GM12878 (cell line): ENCODE measurements at regions not wholly inside any gene's neighbourhood (a gene's known extent, or its start where the extent isn't known, plus 50 kb on each side); places are given as distances from the start of the nearest gene placed in this dataset.

ENCODE experiments used
- ATAC-seq: fragments of 200-7000 bp; cut with Tn5 transposase; 3 replicates; pipeline ENCODE4 v1.9.1; 2020; ENCODE audit warnings: mild to moderate bottlenecking, moderate library complexity
- BruUV-seq: library from RNA; stranded (reverse); fragments of 400-500 nt; replicated peaks from 2 replicates; lab custom pipeline; 2021; lab: Mats Ljungman, UMichigan
- CTCF ChIA-PET: fragments of 300-600 bp; sonication (Branson Sonifier 250); formaldehyde crosslinking; extraction: SDS; loops from one replicate; lab custom pipeline; 2021; ENCODE audit warnings: inconsistent platforms; lab: Yijun Ruan, JAX
- POLR2A ChIA-PET: fragments of 350-600 bp; formaldehyde crosslinking; extraction: SDS; loops from one replicate; lab custom pipeline; 2021; ENCODE audit warnings: inconsistent platforms; lab: Charles Lee
- RAD21 ChIA-PET: fragments of 300-600 bp; sonication (Branson Sonifier 250); formaldehyde crosslinking; loops from one replicate; lab custom pipeline; 2023; ENCODE audit warnings: antibody characterized with exemption; ENCODE audit not compliant: unreplicated experiment; lab: Charles Lee
- SMC1A ChIA-PET: fragments of 300-600 bp; sonication (Branson Sonifier 250); formaldehyde crosslinking; loops from one replicate; lab custom pipeline; 2023; ENCODE audit not compliant: unreplicated experiment, uncharacterized antibody; lab: Charles Lee
- DNase-seq: peaks from one replicate; pipeline ENCODE4 v3.0.0-alpha.2; 2011; ENCODE audit warnings: low read depth, low spot score
- FAIRE-seq: peaks from 3 replicates; lab custom pipeline; 2011; peaks lifted over from hg19 to GRCh38; lab: Jason Lieb, UNC
- H2AFZ ChIP-seq: 2 replicates; pipeline ENCODE4 v1.6.0; 2011; ENCODE audit warnings: low read depth, low read length, control low read depth; ENCODE audit not compliant: control insufficient read depth
- H3K27ac ChIP-seq: 2 replicates; pipeline ENCODE4 v1.5.1; 2011; ENCODE audit warnings: control low read depth; ENCODE audit not compliant: control insufficient read depth, insufficient read depth
- H3K27me3 ChIP-seq, 2 experiments: replicated peaks in 1 of 2; 2 replicates each; pipeline versions ENCODE4 v1.6.0 to v1.6.1; 2011; ENCODE audit warnings: low read length in 1 of 2; ENCODE audit not compliant: control insufficient read depth in 2 of 2, insufficient read depth in 2 of 2
- H3K36me3 ChIP-seq, 2 experiments: 2 replicates each; pipeline ENCODE4 v1.5.1; 2011; ENCODE audit warnings: low read length in 1 of 2; ENCODE audit not compliant: control insufficient read depth in 2 of 2, insufficient read depth in 2 of 2
- H3K4me1 ChIP-seq: 2 replicates; pipeline ENCODE4 v1.6.1; 2011; ENCODE audit warnings: mild to moderate bottlenecking, low read length, moderate library complexity, mixed read lengths; ENCODE audit not compliant: control insufficient read depth, insufficient read depth
- H3K4me2 ChIP-seq: 2 replicates; pipeline ENCODE4 v1.6.0; 2011; ENCODE audit warnings: control low read depth; ENCODE audit not compliant: control insufficient read depth, insufficient read depth
- H3K4me3 ChIP-seq: fragments of 200-600 bp; sonication (generic); 2 replicates; pipeline ENCODE4 v1.5.1; 2016
- H3K79me2 ChIP-seq: 2 replicates; pipeline ENCODE4 v1.6.0; 2011; ENCODE audit warnings: low read length; ENCODE audit not compliant: control insufficient read depth, insufficient read depth
- H3K9ac ChIP-seq: 2 replicates; pipeline ENCODE4 v1.8.0; 2011; ENCODE audit warnings: low read length, control low read depth, mixed read lengths; ENCODE audit not compliant: control insufficient read depth, insufficient read depth
- H3K9me3 ChIP-seq: replicated peaks from 3 replicates; pipeline ENCODE4 v1.5.1; 2011; ENCODE audit warnings: mild to moderate bottlenecking, low read length; ENCODE audit not compliant: control insufficient read depth, insufficient read depth
- H4K20me1 ChIP-seq: 2 replicates; pipeline ENCODE4 v1.6.0; 2011; ENCODE audit not compliant: control insufficient read depth, insufficient read depth
- ATF7 ChIP-seq: fragments of 450-650 bp; IDR thresholded peaks from 2 replicates; pipeline ENCODE4 v1.6.1; 2016; ENCODE audit warnings: low read depth, mild to moderate bottlenecking
- EED ChIP-seq: sonication (generic); IDR thresholded peaks from 2 replicates; pipeline ENCODE4 v1.6.1; 2016; ENCODE audit warnings: antibody characterized with exemption, low read depth
- MXI1 ChIP-seq: fragments of 150-350 bp; IDR thresholded peaks from 2 replicates; pipeline ENCODE4 v1.6.1; 2011; ENCODE audit warnings: low read depth, mild to moderate bottlenecking, inconsistent platforms, low read length, improper control_type of control experiment
- NFIC ChIP-seq: IDR thresholded peaks from 2 replicates; pipeline ENCODE4 v1.6.1; 2012; ENCODE audit warnings: low read depth, mild to moderate bottlenecking, inconsistent platforms, low read length, moderate library complexity
- SMAD1 ChIP-seq: fragments of 450-650 bp; IDR thresholded peaks from 2 replicates; pipeline ENCODE4 v1.6.1; 2018; ENCODE audit warnings: mild to moderate bottlenecking, low read depth; ENCODE audit not compliant: partially characterized antibody
- SRF ChIP-seq, 2 experiments: IDR thresholded peaks; 2 replicates each; pipeline ENCODE4 v1.6.1; 2011; ENCODE audit warnings: low read depth in 2 of 2, low read length in 2 of 2, mild to moderate bottlenecking in 1 of 2, moderate library complexity in 1 of 2
- STAT1 ChIP-seq: fragments of 450-650 bp; conservative IDR thresholded peaks from 2 replicates; pipeline ENCODE4 v1.6.1; 2014; ENCODE audit warnings: antibody characterized with exemption, mild to moderate bottlenecking
- TCF12 ChIP-seq: IDR thresholded peaks from 2 replicates; pipeline ENCODE4 v1.6.1; 2011; ENCODE audit warnings: low read depth, mild to moderate bottlenecking, low read length
- in situ Hi-C: fragments of 300-500 bp; cut with MboI; formaldehyde crosslinking; loops from 9 replicates; pipeline ENCODE4 v1.14.3; 2018; ENCODE audit warnings: mixed read lengths
- intact Hi-C: fragments of 100-400 bp; cut with micrococcal nuclease; formaldehyde crosslinking; loops from one replicate; pipeline ENCODE4 v1.14.2; 2022; ENCODE audit not compliant: unreplicated experiment
- TF ChIP-seq, protein P1 (sequence below): fragments of 450-650 bp; IDR thresholded peaks from 2 replicates; pipeline ENCODE4 v1.6.1; 2017; ENCODE audit warnings: low read depth, mild to moderate bottlenecking, moderate library complexity
- TF ChIP-seq, protein P2 (sequence below): fragments of 450-650 bp; formaldehyde crosslinking; IDR thresholded peaks from 2 replicates; pipeline ENCODE4 v1.5.0; 2022; ENCODE audit warnings: mild to moderate bottlenecking, missing genetic modification characterization
- TF ChIP-seq, protein P3 (sequence below): fragments of 450-650 bp; conservative IDR thresholded peaks from 2 replicates; pipeline ENCODE4 v1.6.1; 2017; ENCODE audit warnings: mild to moderate bottlenecking, moderate library complexity
- TF ChIP-seq, protein P4 (sequence below): fragments of 450-650 bp; formaldehyde crosslinking; IDR thresholded peaks from 2 replicates; pipeline ENCODE4 v1.4.0; 2022; ENCODE audit warnings: mild to moderate bottlenecking, moderate library complexity

DNA sequence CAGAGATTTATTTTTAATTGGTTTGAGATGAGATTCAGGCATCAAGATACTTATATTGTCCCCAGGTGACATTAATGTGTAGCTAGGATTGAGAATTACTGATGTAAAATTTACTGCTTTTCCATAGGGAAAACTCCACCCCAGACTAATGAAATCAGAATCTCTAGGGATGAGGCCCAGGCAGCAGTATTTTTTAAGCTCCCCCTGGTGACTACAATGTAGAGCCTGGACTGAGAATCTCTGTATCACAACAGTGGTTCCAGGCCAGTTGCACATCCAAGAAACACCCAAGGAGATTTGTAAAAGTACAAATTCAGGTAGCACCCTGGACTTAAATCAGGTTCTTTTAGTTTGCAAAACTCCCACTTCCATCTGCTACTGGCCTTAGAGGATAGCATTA lies 185.7 kb downstream of the MARCHF11 start:
- ChIA-PET SMC1A (interaction anchor here (0.9 to 1.5 kb wide), 2 partner anchors 12 to 70 kb away, joined by 3 to 5 read pairs; no protein-coding TSS in a partner anchor), CTCF (interaction anchor here (1.3 kb wide), 1 partner anchor 888 kb away, joined by 3 read pairs; no protein-coding TSS in a partner anchor), RAD21 (no interaction called here), POLR2A (no interaction called here)
- no peak for FAIRE-seq
- Histone ChIP-seq H3K4me2 (no peak overlapping the region), H3K27ac (no peak overlapping the region), H3K4me1 (no peaks in the 10 kb centered on the region), H3K27me3 (no peaks in the 10 kb centered on the region), H3K79me2 (no peaks in the 10 kb centered on the region), H4K20me1 (no peaks in the 10 kb centered on the region), H3K36me3 (no peaks in the 10 kb centered on the region), H3K9ac (no peak overlapping the region), H3K4me3 (no peak overlapping the region), H3K9me3 (no peaks in the 10 kb centered on the region), H2AFZ (no peak overlapping the region)
- intact Hi-C loops, result loop anchor here (10.0 kb wide), 1 partner anchor 309 kb away; no protein-coding TSS in a partner anchor
- BruUV-seq, result no TSS peak
- no peak for DNase-seq
- no peak for TF ChIP-seq SMAD1
- TF ChIP-seq, protein P1, sequence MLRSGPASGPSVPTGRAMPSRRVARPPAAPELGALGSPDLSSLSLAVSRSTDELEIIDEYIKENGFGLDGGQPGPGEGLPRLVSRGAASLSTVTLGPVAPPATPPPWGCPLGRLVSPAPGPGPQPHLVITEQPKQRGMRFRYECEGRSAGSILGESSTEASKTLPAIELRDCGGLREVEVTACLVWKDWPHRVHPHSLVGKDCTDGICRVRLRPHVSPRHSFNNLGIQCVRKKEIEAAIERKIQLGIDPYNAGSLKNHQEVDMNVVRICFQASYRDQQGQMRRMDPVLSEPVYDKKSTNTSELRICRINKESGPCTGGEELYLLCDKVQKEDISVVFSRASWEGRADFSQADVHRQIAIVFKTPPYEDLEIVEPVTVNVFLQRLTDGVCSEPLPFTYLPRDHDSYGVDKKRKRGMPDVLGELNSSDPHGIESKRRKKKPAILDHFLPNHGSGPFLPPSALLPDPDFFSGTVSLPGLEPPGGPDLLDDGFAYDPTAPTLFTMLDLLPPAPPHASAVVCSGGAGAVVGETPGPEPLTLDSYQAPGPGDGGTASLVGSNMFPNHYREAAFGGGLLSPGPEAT, result no peak
- TF ChIP-seq, protein P2, sequence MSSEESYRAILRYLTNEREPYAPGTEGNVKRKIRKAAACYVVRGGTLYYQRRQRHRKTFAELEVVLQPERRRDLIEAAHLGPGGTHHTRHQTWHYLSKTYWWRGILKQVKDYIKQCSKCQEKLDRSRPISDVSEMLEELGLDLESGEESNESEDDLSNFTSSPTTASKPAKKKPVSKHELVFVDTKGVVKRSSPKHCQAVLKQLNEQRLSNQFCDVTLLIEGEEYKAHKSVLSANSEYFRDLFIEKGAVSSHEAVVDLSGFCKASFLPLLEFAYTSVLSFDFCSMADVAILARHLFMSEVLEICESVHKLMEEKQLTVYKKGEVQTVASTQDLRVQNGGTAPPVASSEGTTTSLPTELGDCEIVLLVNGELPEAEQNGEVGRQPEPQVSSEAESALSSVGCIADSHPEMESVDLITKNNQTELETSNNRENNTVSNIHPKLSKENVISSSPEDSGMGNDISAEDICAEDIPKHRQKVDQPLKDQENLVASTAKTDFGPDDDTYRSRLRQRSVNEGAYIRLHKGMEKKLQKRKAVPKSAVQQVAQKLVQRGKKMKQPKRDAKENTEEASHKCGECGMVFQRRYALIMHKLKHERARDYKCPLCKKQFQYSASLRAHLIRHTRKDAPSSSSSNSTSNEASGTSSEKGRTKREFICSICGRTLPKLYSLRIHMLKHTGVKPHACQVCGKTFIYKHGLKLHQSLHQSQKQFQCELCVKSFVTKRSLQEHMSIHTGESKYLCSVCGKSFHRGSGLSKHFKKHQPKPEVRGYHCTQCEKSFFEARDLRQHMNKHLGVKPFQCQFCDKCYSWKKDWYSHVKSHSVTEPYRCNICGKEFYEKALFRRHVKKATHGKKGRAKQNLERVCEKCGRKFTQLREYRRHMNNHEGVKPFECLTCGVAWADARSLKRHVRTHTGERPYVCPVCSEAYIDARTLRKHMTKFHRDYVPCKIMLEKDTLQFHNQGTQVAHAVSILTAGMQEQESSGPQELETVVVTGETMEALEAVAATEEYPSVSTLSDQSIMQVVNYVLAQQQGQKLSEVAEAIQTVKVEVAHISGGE (CRISPR knock-in tag), result no peak
- TF ChIP-seq TCF12, result no peak
- TF ChIP-seq, protein P3, sequence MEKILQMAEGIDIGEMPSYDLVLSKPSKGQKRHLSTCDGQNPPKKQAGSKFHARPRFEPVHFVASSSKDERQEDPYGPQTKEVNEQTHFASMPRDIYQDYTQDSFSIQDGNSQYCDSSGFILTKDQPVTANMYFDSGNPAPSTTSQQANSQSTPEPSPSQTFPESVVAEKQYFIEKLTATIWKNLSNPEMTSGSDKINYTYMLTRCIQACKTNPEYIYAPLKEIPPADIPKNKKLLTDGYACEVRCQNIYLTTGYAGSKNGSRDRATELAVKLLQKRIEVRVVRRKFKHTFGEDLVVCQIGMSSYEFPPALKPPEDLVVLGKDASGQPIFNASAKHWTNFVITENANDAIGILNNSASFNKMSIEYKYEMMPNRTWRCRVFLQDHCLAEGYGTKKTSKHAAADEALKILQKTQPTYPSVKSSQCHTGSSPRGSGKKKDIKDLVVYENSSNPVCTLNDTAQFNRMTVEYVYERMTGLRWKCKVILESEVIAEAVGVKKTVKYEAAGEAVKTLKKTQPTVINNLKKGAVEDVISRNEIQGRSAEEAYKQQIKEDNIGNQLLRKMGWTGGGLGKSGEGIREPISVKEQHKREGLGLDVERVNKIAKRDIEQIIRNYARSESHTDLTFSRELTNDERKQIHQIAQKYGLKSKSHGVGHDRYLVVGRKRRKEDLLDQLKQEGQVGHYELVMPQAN, result no peak
- no peak for TF ChIP-seq EED
- TF ChIP-seq, protein P4, sequence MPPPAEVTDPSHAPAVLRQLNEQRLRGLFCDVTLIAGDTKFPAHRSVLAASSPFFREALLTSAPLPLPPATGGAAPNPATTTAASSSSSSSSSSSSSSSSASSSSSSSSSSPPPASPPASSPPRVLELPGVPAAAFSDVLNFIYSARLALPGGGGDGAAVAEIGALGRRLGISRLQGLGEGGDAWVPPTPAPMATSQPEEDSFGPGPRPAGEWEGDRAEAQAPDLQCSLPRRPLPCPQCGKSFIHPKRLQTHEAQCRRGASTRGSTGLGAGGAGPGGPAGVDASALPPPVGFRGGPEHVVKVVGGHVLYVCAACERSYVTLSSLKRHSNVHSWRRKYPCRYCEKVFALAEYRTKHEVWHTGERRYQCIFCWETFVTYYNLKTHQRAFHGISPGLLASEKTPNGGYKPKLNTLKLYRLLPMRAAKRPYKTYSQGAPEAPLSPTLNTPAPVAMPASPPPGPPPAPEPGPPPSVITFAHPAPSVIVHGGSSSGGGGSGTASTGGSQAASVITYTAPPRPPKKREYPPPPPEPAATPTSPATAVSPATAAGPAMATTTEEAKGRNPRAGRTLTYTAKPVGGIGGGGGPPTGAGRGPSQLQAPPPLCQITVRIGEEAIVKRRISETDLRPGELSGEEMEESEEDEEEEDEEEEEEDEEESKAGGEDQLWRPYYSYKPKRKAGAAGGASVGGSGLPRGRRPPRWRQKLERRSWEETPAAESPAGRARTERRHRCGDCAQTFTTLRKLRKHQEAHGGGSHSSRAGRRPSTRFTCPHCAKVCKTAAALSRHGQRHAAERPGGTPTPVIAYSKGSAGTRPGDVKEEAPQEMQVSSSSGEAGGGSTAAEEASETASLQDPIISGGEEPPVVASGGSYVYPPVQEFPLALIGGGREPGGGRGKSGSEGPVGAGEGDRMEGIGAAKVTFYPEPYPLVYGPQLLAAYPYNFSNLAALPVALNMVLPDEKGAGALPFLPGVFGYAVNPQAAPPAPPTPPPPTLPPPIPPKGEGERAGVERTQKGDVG, result no peak
- no peak for TF ChIP-seq MXI1
- no peak for TF ChIP-seq ATF7
- TF ChIP-seq NFIC, result no peak
- no peak for TF ChIP-seq STAT1
- no peak for TF ChIP-seq SRF (IDR thresholded peaks at IDR 0.05; ENCODE audit: low read depth in 2 of 2, low read length in 2 of 2)
- no peak for ATAC-seq
- in situ Hi-C loops, result no loop called here
